ENCODE measurements at regions not wholly inside any gene's neighbourhood (a gene's known extent, or its start where the extent isn't known, plus 50 kb on each side); places are given as distances from the start of the nearest gene placed in this dataset.

GRCh38 chr1:106680216-106680615, 376.3 kb upstream of the PRMT6 start:
- DNase-seq (ENCODE audit: low read depth) = no peak
- TF ChIP-seq CTCF (conservative IDR thresholded peaks at IDR 0.05; ENCODE audit: low read depth, low read length) = no peak
- no peak overlapping the region for H3K4me3 ChIP-seq (ENCODE audit: low read depth, low read length)

- DNase-seq (ENCODE audit: low read depth) = no peak
- TF ChIP-seq CTCF (conservative IDR thresholded peaks at IDR 0.05; ENCODE audit: low read depth, low read length) = no peak
- H3K4me3 ChIP-seq (ENCODE audit: low read depth, low read length) = no peak overlapping the region
Observed at GRCh38 chr1:106680776-106681344, 375.6 kb upstream of the PRMT6 start.

GRCh38 chr1:106681939-106682522, 374.4 kb upstream of the PRMT6 start:
- TF ChIP-seq CTCF (conservative IDR thresholded peaks at IDR 0.05; ENCODE audit: low read depth, low read length) = no peak
- no peak for DNase-seq (ENCODE audit: low read depth)
- no peak overlapping the region for H3K4me3 ChIP-seq (ENCODE audit: low read depth, low read length)

- no peak for DNase-seq (ENCODE audit: low read depth)
- no peak overlapping the region for H3K4me3 ChIP-seq (ENCODE audit: low read depth, low read length)
- no peak for TF ChIP-seq CTCF (conservative IDR thresholded peaks at IDR 0.05; ENCODE audit: low read depth, low read length)
Observed at GRCh38 chr1:106688446-106688845, 368.0 kb upstream of the PRMT6 start.

- TF ChIP-seq CTCF (conservative IDR thresholded peaks at IDR 0.05; ENCODE audit: low read depth, low read length) = no peak
- no peak overlapping the region for H3K4me3 ChIP-seq (ENCODE audit: low read depth, low read length)
- no peak for DNase-seq (ENCODE audit: low read depth)
Observed at GRCh38 chr1:106698660-106699059, 357.8 kb upstream of the PRMT6 start.

- H3K4me3 ChIP-seq (ENCODE audit: low read depth, low read length) = no peak overlapping the region
- no peak for TF ChIP-seq CTCF (conservative IDR thresholded peaks at IDR 0.05; ENCODE audit: low read depth, low read length)
- no peak for DNase-seq (ENCODE audit: low read depth)
Observed at GRCh38 chr1:106699433-106699832, 357.0 kb upstream of the PRMT6 start.

GRCh38 chr1:106700211-106700610, 356.3 kb upstream of the PRMT6 start:
- TF ChIP-seq CTCF (conservative IDR thresholded peaks at IDR 0.05; ENCODE audit: low read depth, low read length) = no peak
- no peak for DNase-seq (ENCODE audit: low read depth)
- H3K4me3 ChIP-seq (ENCODE audit: low read depth, low read length) = no peak overlapping the region
